Loucy (cell line): ENCODE measurements at regions not wholly inside any gene's neighbourhood (a gene's known extent, or its start where the extent isn't known, plus 50 kb on each side); places are given as distances from the start of the nearest gene placed in this dataset.

Experiments used
- H2AFZ ChIP-seq: fragments of 200-600 bp; sonication (generic); 2 replicates; pipeline ENCODE4 v1.6.0; 2016; ENCODE audit warnings: antibody characterized with exemption, mild to moderate bottlenecking, low read length, moderate library complexity
- H3F3A ChIP-seq: fragments of 200-600 bp; 2 replicates; pipeline ENCODE4 v1.6.0; 2016; ENCODE audit warnings: antibody characterized with exemption, low read depth, mild to moderate bottlenecking
- H3K27me3 ChIP-seq: fragments of 200-600 bp; sonication (generic); 2 replicates; pipeline ENCODE4 v1.6.1; 2014; ENCODE audit warnings: low read length, mild to moderate bottlenecking; ENCODE audit not compliant: insufficient read depth, poor library complexity, severe bottlenecking
- H3K36me3 ChIP-seq: fragments of 200-600 bp; sonication (generic); 2 replicates; pipeline ENCODE4 v1.6.1; 2016; ENCODE audit warnings: low read length; ENCODE audit not compliant: insufficient read depth
- H3K4me1 ChIP-seq: fragments of 200-600 bp; sonication (generic); 2 replicates; pipeline ENCODE4 v1.5.1; 2014; ENCODE audit warnings: low read length, mild to moderate bottlenecking; ENCODE audit not compliant: insufficient read depth, poor library complexity, severe bottlenecking
- H3K4me2 ChIP-seq: fragments of 200-600 bp; sonication (generic); 2 replicates; pipeline ENCODE4 v1.6.0; 2014; ENCODE audit warnings: antibody characterized with exemption, low read length, low read depth, mild to moderate bottlenecking; ENCODE audit not compliant: poor library complexity, severe bottlenecking
- H3K4me3 ChIP-seq: fragments of 200-600 bp; sonication (generic); 2 replicates; pipeline ENCODE4 v1.5.1; 2014; ENCODE audit warnings: low read length, mild to moderate bottlenecking, mixed read lengths; ENCODE audit not compliant: poor library complexity, severe bottlenecking
- H3K79me2 ChIP-seq: fragments of 200-600 bp; sonication (generic); 2 replicates; pipeline ENCODE4 v1.6.1; 2014; ENCODE audit warnings: low read length; ENCODE audit not compliant: insufficient read depth
- H3K9ac ChIP-seq: fragments of 200-600 bp; sonication (generic); 2 replicates; pipeline ENCODE4 v1.6.0; 2014; ENCODE audit warnings: mild to moderate bottlenecking, low read depth, low read length, moderate library complexity; ENCODE audit not compliant: poor library complexity, severe bottlenecking
- H3K9me2 ChIP-seq: fragments of 200-600 bp; sonication (generic); replicated peaks from 2 replicates; pipeline ENCODE4 v1.6.1; 2016; ENCODE audit warnings: low read depth, low read length, mixed read lengths
- H3K9me3 ChIP-seq: fragments of 200-600 bp; sonication (generic); 2 replicates; pipeline ENCODE4 v1.6.1; 2014; ENCODE audit warnings: mild to moderate bottlenecking, antibody characterized with exemption, low read length, low read depth; ENCODE audit not compliant: insufficient read depth
- H4K20me1 ChIP-seq: fragments of 200-600 bp; sonication (generic); 2 replicates; pipeline ENCODE4 v1.6.0; 2014; ENCODE audit warnings: antibody characterized with exemption, low read length, mild to moderate bottlenecking; ENCODE audit not compliant: insufficient read depth, poor library complexity, severe bottlenecking
- CTCF ChIP-seq: fragments of 200-600 bp; sonication (generic); conservative IDR thresholded peaks from 2 replicates; pipeline ENCODE4 v1.5.1; 2014; ENCODE audit warnings: mild to moderate bottlenecking, antibody characterized with exemption, low read length
- EZH2phosphoT487 ChIP-seq: fragments of 200-600 bp; IDR thresholded peaks from 2 replicates; pipeline ENCODE4 v1.6.1; 2018; ENCODE audit warnings: antibody characterized with exemption, mild to moderate bottlenecking, moderate library complexity, borderline replicate concordance

DNA sequence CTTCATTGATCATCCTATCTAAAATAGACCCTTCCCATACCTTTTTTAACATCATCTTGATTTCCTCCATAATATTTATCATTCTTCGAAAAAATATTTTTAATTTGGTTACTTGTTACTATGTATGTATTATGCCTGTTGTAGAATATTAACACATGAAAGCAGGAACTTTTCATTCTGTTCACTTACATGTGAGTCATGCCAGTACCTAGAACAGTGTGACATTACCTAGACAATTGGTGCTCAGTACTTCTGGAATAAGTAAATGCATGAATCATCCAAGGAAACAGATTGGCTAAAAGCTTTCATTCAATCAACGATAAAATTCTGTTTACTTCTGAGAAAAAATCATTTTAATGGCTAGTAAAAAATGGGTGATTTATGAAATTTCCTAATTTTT lies 76.4 kb downstream of the CXXC4 start:
- Histone ChIP-seq H3F3A (no peaks in the 10 kb centered on the region), H3K36me3 (no peaks in the 10 kb centered on the region), H3K9ac (no peak overlapping the region), H3K9me2 (no peaks in the 10 kb centered on the region; the same call in 1 of the 2 replicates), H3K4me2 (no peak overlapping the region), H3K4me1 (no peaks in the 10 kb centered on the region), H4K20me1 (no peaks in the 10 kb centered on the region), H3K9me3 (no peaks in the 10 kb centered on the region), H3K79me2 (no peaks in the 10 kb centered on the region), H3K27me3 (no peaks in the 10 kb centered on the region), H2AFZ (no peak overlapping the region), H3K4me3 (no peak overlapping the region)
- TF ChIP-seq EZH2phosphoT487 (no peak), CTCF (no peak)

DNA sequence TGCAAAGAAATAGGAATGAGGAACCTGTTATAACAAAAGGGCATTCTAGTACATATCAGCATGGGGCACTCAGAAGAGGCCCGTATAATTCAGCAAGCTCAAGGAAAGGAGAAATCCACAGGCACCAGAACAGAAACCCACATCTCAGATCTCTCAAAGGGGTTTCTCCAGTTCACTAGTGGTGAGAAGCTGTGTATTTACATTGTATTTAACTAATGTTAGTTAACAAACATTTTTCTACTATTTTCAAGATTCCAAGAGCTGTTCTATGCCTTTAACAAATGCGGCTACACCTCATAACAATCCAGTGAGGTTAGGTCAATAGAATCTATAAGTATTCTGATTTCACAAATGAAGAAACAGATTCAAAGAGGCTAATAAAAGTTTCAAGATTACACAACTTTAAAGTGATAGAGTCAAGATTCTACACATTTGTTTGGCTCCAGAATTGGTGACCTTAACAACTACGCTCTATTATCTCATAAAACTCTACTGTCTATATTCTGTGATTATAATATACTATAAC lies 77.3 kb downstream of the CXXC4 start:
- H2AFZ ChIP-seq: no peak overlapping the region
- no peaks in the 10 kb centered on the region for H3K36me3 ChIP-seq
- no peak for TF ChIP-seq CTCF
- TF ChIP-seq EZH2phosphoT487: no peak
- H3K4me3 ChIP-seq: no peak overlapping the region
- H3K9ac ChIP-seq: no peak overlapping the region
- H3K27me3 ChIP-seq: no peaks in the 10 kb centered on the region
- H3K9me3 ChIP-seq: no peaks in the 10 kb centered on the region
- no peaks in the 10 kb centered on the region; the same call in 1 of the 2 replicates for H3K9me2 ChIP-seq
- H3K4me2 ChIP-seq: no peak overlapping the region
- H3K4me1 ChIP-seq: no peaks in the 10 kb centered on the region
- no peaks in the 10 kb centered on the region for H4K20me1 ChIP-seq
- H3K79me2 ChIP-seq: no peaks in the 10 kb centered on the region
- H3F3A ChIP-seq: no peaks in the 10 kb centered on the region

DNA sequence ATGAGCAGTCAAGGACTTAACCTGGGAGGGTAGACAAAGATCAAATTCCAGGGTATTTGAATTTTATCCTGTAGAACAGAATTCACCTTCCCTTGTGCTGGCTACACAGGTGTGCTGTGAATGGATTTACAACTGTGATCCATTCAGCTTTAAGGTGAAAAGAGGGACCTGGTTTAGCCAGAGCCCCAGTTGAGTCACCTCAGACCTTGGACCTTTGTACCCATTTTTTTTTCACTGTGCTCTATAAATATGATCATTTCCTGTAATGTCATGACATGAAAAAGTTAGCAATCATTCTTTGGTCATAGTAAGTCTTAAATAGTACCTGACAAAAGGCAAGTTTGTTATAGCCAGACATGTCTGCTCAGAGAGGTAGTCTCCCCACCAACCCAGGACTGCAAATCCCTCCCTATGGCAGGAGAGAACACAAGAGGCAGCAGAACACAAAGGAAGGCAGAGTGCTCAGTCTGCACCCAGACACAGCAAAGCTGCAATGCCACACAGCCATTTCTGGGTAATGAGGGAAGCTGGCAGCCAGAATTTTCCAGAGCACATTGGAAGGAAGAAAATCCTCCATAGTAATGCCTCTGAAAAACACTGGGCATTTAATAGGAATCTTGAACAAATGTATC lies 77.9 kb downstream of the CXXC4 start:
- Histone ChIP-seq H3K9me3 (no peaks in the 10 kb centered on the region), H3K9ac (no peak overlapping the region), H3K27me3 (no peaks in the 10 kb centered on the region), H3K9me2 (no peaks in the 10 kb centered on the region; the same call in 1 of the 2 replicates), H3F3A (no peaks in the 10 kb centered on the region), H3K4me2 (no peak overlapping the region), H2AFZ (no peak overlapping the region), H3K4me1 (no peaks in the 10 kb centered on the region), H3K4me3 (no peak overlapping the region), H4K20me1 (no peaks in the 10 kb centered on the region), H3K79me2 (no peaks in the 10 kb centered on the region), H3K36me3 (no peaks in the 10 kb centered on the region)
- TF ChIP-seq EZH2phosphoT487: no peak
- no peak for TF ChIP-seq CTCF
